SH-SY5Y (cell line): ENCODE measurements at regions not wholly inside any gene's neighbourhood (a gene's known extent, or its start where the extent isn't known, plus 50 kb on each side); places are given as distances from the start of the nearest gene placed in this dataset.

Experiments
- GATA2 ChIP-seq: IDR thresholded peaks from 2 replicates; pipeline ENCODE4 v1.6.1; 2011; ENCODE audit warnings: mild to moderate bottlenecking, low read depth, low read length
- GATA3 ChIP-seq: IDR thresholded peaks from 2 replicates; pipeline ENCODE4 v1.6.1; 2011; ENCODE audit warnings: low read depth, mild to moderate bottlenecking, low read length, moderate library complexity

DNA sequence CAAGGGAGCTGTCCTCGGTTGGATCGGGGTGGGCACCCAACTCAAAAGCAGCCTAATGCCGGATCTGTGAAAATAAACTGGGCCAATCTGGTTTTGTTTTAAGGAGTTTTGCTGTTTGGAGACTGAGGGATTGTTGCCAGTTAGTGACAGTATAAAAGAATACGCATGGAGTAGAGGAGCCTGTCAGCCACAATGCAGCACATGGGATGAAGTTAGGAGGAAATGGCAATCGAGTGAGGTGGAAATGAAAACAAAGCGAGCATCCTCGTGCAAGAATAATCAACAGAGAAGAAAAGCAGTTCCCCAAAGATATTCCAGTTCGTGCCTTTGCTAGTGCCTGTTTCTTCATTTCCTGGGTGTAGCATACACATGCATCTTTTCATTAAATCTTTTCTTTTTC lies 108.4 kb upstream of the RORA start:
- no peak for TF ChIP-seq GATA2
- TF ChIP-seq GATA3, result no peak
